ENCODE measurements at regions not wholly inside any gene's neighbourhood (a gene's known extent, or its start where the extent isn't known, plus 50 kb on each side); places are given as distances from the start of the nearest gene placed in this dataset.

DNA sequence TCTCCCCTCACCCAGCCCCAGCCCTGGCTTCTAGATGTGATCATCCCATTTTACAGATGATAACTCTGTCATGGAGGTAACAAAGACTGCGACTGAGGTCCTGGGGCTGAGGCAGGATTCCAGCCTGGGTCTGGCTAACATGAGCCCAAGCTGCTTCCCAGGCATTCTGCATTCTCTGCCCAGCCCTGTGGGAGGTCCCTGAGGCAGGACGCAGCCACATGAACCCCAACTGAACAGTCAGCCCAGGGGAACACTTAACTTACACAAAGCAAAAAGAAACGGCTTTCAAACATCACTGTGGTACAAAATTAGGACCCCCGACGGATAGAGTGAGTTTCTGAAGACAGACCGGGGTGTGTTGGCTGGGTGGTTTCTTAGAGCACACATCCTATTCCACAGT lies 135.3 kb downstream of the ACKR3 start:
- TF ChIP-seq, protein P1, sequence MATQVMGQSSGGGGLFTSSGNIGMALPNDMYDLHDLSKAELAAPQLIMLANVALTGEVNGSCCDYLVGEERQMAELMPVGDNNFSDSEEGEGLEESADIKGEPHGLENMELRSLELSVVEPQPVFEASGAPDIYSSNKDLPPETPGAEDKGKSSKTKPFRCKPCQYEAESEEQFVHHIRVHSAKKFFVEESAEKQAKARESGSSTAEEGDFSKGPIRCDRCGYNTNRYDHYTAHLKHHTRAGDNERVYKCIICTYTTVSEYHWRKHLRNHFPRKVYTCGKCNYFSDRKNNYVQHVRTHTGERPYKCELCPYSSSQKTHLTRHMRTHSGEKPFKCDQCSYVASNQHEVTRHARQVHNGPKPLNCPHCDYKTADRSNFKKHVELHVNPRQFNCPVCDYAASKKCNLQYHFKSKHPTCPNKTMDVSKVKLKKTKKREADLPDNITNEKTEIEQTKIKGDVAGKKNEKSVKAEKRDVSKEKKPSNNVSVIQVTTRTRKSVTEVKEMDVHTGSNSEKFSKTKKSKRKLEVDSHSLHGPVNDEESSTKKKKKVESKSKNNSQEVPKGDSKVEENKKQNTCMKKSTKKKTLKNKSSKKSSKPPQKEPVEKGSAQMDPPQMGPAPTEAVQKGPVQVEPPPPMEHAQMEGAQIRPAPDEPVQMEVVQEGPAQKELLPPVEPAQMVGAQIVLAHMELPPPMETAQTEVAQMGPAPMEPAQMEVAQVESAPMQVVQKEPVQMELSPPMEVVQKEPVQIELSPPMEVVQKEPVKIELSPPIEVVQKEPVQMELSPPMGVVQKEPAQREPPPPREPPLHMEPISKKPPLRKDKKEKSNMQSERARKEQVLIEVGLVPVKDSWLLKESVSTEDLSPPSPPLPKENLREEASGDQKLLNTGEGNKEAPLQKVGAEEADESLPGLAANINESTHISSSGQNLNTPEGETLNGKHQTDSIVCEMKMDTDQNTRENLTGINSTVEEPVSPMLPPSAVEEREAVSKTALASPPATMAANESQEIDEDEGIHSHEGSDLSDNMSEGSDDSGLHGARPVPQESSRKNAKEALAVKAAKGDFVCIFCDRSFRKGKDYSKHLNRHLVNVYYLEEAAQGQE (IDR thresholded peaks at IDR 0.05; ENCODE audit: borderline replicate concordance): no peak
- no peak for TF ChIP-seq CTCF (IDR thresholded peaks at IDR 0.05; ENCODE audit: poor library complexity, severe bottlenecking)
- no peak for TF ChIP-seq MXI1 (conservative IDR thresholded peaks at IDR 0.05; ENCODE audit: poor library complexity, severe bottlenecking)
- TF ChIP-seq TAF1 (IDR thresholded peaks at IDR 0.05; ENCODE audit: low read depth): no peak
- TF ChIP-seq RAD21 (conservative IDR thresholded peaks at IDR 0.05): no peak
- TF ChIP-seq POLR2AphosphoS5 (IDR thresholded peaks at IDR 0.05): no peak
- no peak overlapping the region for H3K9ac ChIP-seq (ENCODE audit: low read length)
- H3K27me3 ChIP-seq (ENCODE audit: insufficient read depth, low read depth, low read length): no peaks in the 10 kb centered on the region
- H3K4me3 ChIP-seq (ENCODE audit: low read length): no peak overlapping the region
- H2AFZ ChIP-seq (ENCODE audit: low read depth, low read length): no peak overlapping the region
- H3K4me2 ChIP-seq (ENCODE audit: low read length): no peak overlapping the region
- H3K36me3 ChIP-seq (ENCODE audit: insufficient read depth, low read length): no peaks in the 10 kb centered on the region
- H3K27ac ChIP-seq (ENCODE audit: low read length): no peak overlapping the region
- no peaks in the 10 kb centered on the region for H4K20me1 ChIP-seq (ENCODE audit: insufficient read depth)
- no peaks in the 10 kb centered on the region for H3K9me2 ChIP-seq (ENCODE audit: insufficient read depth, low read length)
- no peaks in the 10 kb centered on the region for H3F3A ChIP-seq (ENCODE audit: insufficient read depth, low read length, poor library complexity, severe bottlenecking)
- no peaks in the 10 kb centered on the region for H3K9me3 ChIP-seq (ENCODE audit: low read length)
- H3K79me2 ChIP-seq (replicated peaks; ENCODE audit: insufficient read depth, low read length): no peaks in the 10 kb centered on the region

- Histone ChIP-seq H3K27ac (ENCODE audit: low read length) (no peak overlapping the region), H3F3A (ENCODE audit: insufficient read depth, low read length, poor library complexity, severe bottlenecking) (no peaks in the 10 kb centered on the region), H3K79me2 (replicated peaks; ENCODE audit: insufficient read depth, low read length) (no peaks in the 10 kb centered on the region), H3K36me3 (ENCODE audit: insufficient read depth, low read length) (no peaks in the 10 kb centered on the region), H3K9me3 (ENCODE audit: low read length) (no peaks in the 10 kb centered on the region), H2AFZ (ENCODE audit: low read depth, low read length) (no peak overlapping the region), H3K27me3 (ENCODE audit: insufficient read depth, low read depth, low read length) (no peaks in the 10 kb centered on the region), H4K20me1 (ENCODE audit: insufficient read depth) (no peaks in the 10 kb centered on the region), H3K9ac (ENCODE audit: low read length) (no peak overlapping the region), H3K4me2 (ENCODE audit: low read length) (no peak overlapping the region), H3K4me3 (ENCODE audit: low read length) (no peak overlapping the region), H3K9me2 (ENCODE audit: insufficient read depth, low read length) (no peaks in the 10 kb centered on the region)
- TF ChIP-seq RAD21 (conservative IDR thresholded peaks at IDR 0.05) (no peak), SMC3 (conservative IDR thresholded peaks at IDR 0.05; ENCODE audit: poor library complexity) (no peak), EP300 (conservative IDR thresholded peaks at IDR 0.05; ENCODE audit: poor library complexity, severe bottlenecking) (no peak), CTCF (IDR thresholded peaks at IDR 0.05; ENCODE audit: poor library complexity, severe bottlenecking) (no peak), POLR2AphosphoS5 (IDR thresholded peaks at IDR 0.05) (no peak)
- TF ChIP-seq, protein P1 (IDR thresholded peaks at IDR 0.05; ENCODE audit: borderline replicate concordance): no peak
These were observed 135.9 kb downstream of the ACKR3 start for GRCh38 chr2:236705295-236706105.

Measured in neural cell (in vitro differentiated cells).